CD8-positive, alpha-beta memory T cell (primary cell): ENCODE measurements at regions not wholly inside any gene's neighbourhood (a gene's known extent, or its start where the extent isn't known, plus 50 kb on each side); places are given as distances from the start of the nearest gene placed in this dataset.

ENCODE experiments used
- CTCF ChIA-PET: fragments of 350-600 bp; sonication (Branson Sonifier 250); formaldehyde crosslinking; loops from one replicate; lab custom pipeline; 2021; ENCODE audit warnings: antibody characterized with exemption; lab: Charles Lee
- POLR2A ChIA-PET: fragments of 350-600 bp; sonication (Branson Sonifier 250); formaldehyde crosslinking; loops from one replicate; lab custom pipeline; 2021; ENCODE audit warnings: antibody characterized with exemption; lab: Charles Lee
- DNase-seq, 5 donors: peaks; one replicate each; pipeline versions ENCODE4 v3.0.0 to v3.0.0-alpha.2; 2020 to 2022; ENCODE audit warnings: mixed read lengths in 1 of 5
- H3K27ac ChIP-seq: one replicate; pipeline ENCODE4 v1.7.0; 2013; ENCODE audit warnings: low read depth, mild to moderate bottlenecking, low read length, moderate library complexity
- H3K27me3 ChIP-seq: 2 replicates; pipeline ENCODE4 v1.7.0; 2013; ENCODE audit warnings: low read length, mild to moderate bottlenecking; ENCODE audit not compliant: insufficient read depth, poor library complexity, severe bottlenecking
- H3K36me3 ChIP-seq: 2 replicates; pipeline ENCODE4 v1.7.0; 2013; ENCODE audit warnings: mild to moderate bottlenecking, low read length, moderate library complexity; ENCODE audit not compliant: insufficient read depth
- H3K4me1 ChIP-seq: 2 replicates; pipeline ENCODE4 v1.7.0; 2013; ENCODE audit warnings: mild to moderate bottlenecking, low read length, moderate library complexity; ENCODE audit not compliant: insufficient read depth
- H3K4me3 ChIP-seq: 2 replicates; pipeline ENCODE4 v1.7.0; 2013; ENCODE audit warnings: mild to moderate bottlenecking, low read length
- H3K9me3 ChIP-seq: 2 replicates; pipeline ENCODE4 v1.7.0; 2013; ENCODE audit warnings: mild to moderate bottlenecking, low read length
- H3K27ac Mint-ChIP-seq, 8 donors: one replicate each; pipeline ENCODE4 v1.8.0; 2020 to 2021; ENCODE audit warnings: mixed read lengths in 8 of 8, mild to moderate bottlenecking in 6 of 8, inconsistent platforms in 3 of 8, moderate library complexity in 3 of 8
- H3K27me3 Mint-ChIP-seq, 2 donors: one replicate each; pipeline ENCODE4 v1.8.0; 2020 to 2021; ENCODE audit warnings: mixed read lengths in 2 of 2, mild to moderate bottlenecking in 1 of 2, moderate library complexity in 1 of 2
- H3K36me3 Mint-ChIP-seq, 3 donors: one replicate each; pipeline ENCODE4 v1.8.0; 2020 to 2021; ENCODE audit warnings: mixed read lengths in 3 of 3, inconsistent platforms in 1 of 3, mild to moderate bottlenecking in 1 of 3
- H3K4me1 Mint-ChIP-seq, 3 donors: one replicate each; pipeline ENCODE4 v1.8.0; 2020 to 2021; ENCODE audit warnings: mixed read lengths in 3 of 3, inconsistent platforms in 1 of 3, mild to moderate bottlenecking in 1 of 3
- H3K4me3 Mint-ChIP-seq, 7 donors: one replicate each; pipeline ENCODE4 v1.8.0; 2020 to 2021; ENCODE audit warnings: mixed read lengths in 7 of 7, mild to moderate bottlenecking in 6 of 7, moderate library complexity in 4 of 7, inconsistent platforms in 2 of 7
- H3K9me3 Mint-ChIP-seq, 5 donors: one replicate each; pipeline ENCODE4 v1.8.0; 2020 to 2022; ENCODE audit warnings: mixed read lengths in 5 of 5, mild to moderate bottlenecking in 3 of 5, moderate library complexity in 2 of 5, inconsistent platforms in 1 of 5

GRCh38 chr11:93271596-93271995 is 58.9 kb upstream of the DEUP1 start:
- DNase-seq: no peak
- Histone ChIP-seq H3K4me1 (no peaks in the 10 kb centered on the region), H3K27ac (no peak overlapping the region), H3K4me3 (no peak overlapping the region), H3K36me3 (no peaks in the 10 kb centered on the region), H3K9me3 (no peaks in the 10 kb centered on the region), H3K27me3 (no peaks in the 10 kb centered on the region)
- Mint-ChIP-seq H3K9me3 (peaks cover 2 to 10% (median 6%) of the 10 kb centered on the region in 5 donors), H3K4me3 (no peak overlapping the region), H3K27ac (no peak overlapping the region), H3K36me3 (no peaks in the 10 kb centered on the region), H3K27me3 (peaks cover 0 to 2% of the 10 kb centered on the region in 2 donors), H3K4me1 (no peaks in the 10 kb centered on the region)
- CTCF ChIA-PET: no interaction called here
- POLR2A ChIA-PET: no interaction called here

- no peaks in the 10 kb centered on the region for H3K27me3 ChIP-seq
- Mint-ChIP-seq H3K27me3 (no peaks in the 10 kb centered on the region), H3K4me1 (no peaks in the 10 kb centered on the region), H3K36me3 (no peaks in the 10 kb centered on the region), H3K4me3 (no peak overlapping the region), H3K27ac (no peak overlapping the region), H3K9me3 (peaks cover 0 to 2% (median 0%) of the 10 kb centered on the region in 5 donors)
- H3K9me3 ChIP-seq: no peaks in the 10 kb centered on the region
- ChIA-PET CTCF (no interaction called here), POLR2A (no interaction called here)
- no peak overlapping the region for H3K4me3 ChIP-seq
- no peaks in the 10 kb centered on the region for H3K36me3 ChIP-seq
- no peaks in the 10 kb centered on the region for H3K4me1 ChIP-seq
- DNase-seq: no peak
- H3K27ac ChIP-seq: no peak overlapping the region
These were observed 55.7 kb upstream of the DEUP1 start for GRCh38 chr11:93274851-93275250.

- Mint-ChIP-seq H3K9me3 (no peaks in the 10 kb centered on the region), H3K36me3 (no peaks in the 10 kb centered on the region)
These were observed 51.6 kb upstream of the DEUP1 start for GRCh38 chr11:93278976-93279375.

DNA sequence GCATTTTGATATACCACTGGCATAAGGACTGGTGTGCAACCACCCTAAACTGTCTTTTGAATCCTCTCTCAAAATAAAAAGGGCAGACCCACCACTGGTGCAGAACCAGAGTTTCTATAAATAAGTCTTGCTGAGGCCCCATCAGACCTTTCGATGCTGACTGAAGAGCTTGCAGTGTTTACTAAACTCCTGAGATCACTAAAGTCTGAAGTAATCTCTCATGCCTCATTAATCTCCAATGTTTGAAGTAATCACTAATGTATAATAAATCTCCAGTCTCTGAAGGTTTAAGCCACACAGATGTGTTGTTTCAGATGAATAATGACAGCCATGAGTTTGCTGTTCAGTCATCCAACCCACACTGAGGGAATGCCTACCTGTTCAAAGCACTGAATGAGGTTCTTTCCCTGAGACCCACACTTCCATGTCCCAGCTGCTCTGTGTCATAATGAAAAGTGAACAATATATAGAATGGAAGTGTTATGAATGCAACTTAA is 50.6 kb upstream of the DEUP1 start:
- no peak for DNase-seq
- Mint-ChIP-seq H3K9me3 (no peaks in the 10 kb centered on the region), H3K27me3 (no peaks in the 10 kb centered on the region), H3K27ac (no peak overlapping the region), H3K36me3 (no peaks in the 10 kb centered on the region), H3K4me1 (no peaks in the 10 kb centered on the region), H3K4me3 (no peak overlapping the region)
- H3K4me1 ChIP-seq: no peaks in the 10 kb centered on the region
- no peaks in the 10 kb centered on the region for H3K36me3 ChIP-seq
- POLR2A ChIA-PET: no interaction called here
- H3K27me3 ChIP-seq: no peaks in the 10 kb centered on the region
- CTCF ChIA-PET: no interaction called here
- H3K27ac ChIP-seq: no peak overlapping the region
- H3K9me3 ChIP-seq: no peaks in the 10 kb centered on the region
- H3K4me3 ChIP-seq: no peak overlapping the region

More at GRCh38 chr11:93278976-93279375, 51.6 kb upstream of the DEUP1 start:
- Histone ChIP-seq H3K27ac (no peak overlapping the region), H3K9me3 (no peaks in the 10 kb centered on the region), H3K27me3 (no peaks in the 10 kb centered on the region), H3K4me3 (no peak overlapping the region), H3K4me1 (no peaks in the 10 kb centered on the region), H3K36me3 (no peaks in the 10 kb centered on the region)
- no peak overlapping the region for H3K27ac Mint-ChIP-seq
- no peak overlapping the region for H3K4me3 Mint-ChIP-seq
- no peak for DNase-seq
- H3K4me1 Mint-ChIP-seq: no peaks in the 10 kb centered on the region
- ChIA-PET POLR2A (no interaction called here), CTCF (no interaction called here)
- H3K27me3 Mint-ChIP-seq: no peaks in the 10 kb centered on the region
